ENCODE measurements at regions not wholly inside any gene's neighbourhood (a gene's known extent, or its start where the extent isn't known, plus 50 kb on each side); places are given as distances from the start of the nearest gene placed in this dataset.

DNA sequence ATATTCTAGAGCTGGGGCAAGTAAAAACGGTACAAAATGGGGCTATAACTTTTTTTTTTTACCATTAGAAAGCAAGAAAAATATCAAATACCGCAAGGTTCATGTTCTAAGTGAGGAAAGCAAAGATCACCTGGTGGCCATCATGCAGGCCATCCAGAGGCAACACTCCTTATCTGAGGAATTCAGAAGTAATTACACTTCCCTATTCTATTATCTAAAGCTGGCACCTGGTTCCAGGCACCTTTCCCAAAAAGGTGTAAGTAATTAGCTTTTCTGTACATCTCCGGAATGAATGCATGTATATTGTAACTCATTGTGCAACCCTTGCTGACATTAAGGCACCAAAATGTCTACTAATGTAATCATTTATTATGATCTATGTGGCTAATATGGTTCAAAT is 152.5 kb upstream of the GYPC start:
- H3K4me3 ChIP-seq, result no peak overlapping the region
- H3K27me3 ChIP-seq, result no peaks in the 10 kb centered on the region
- TF ChIP-seq, protein P1, sequence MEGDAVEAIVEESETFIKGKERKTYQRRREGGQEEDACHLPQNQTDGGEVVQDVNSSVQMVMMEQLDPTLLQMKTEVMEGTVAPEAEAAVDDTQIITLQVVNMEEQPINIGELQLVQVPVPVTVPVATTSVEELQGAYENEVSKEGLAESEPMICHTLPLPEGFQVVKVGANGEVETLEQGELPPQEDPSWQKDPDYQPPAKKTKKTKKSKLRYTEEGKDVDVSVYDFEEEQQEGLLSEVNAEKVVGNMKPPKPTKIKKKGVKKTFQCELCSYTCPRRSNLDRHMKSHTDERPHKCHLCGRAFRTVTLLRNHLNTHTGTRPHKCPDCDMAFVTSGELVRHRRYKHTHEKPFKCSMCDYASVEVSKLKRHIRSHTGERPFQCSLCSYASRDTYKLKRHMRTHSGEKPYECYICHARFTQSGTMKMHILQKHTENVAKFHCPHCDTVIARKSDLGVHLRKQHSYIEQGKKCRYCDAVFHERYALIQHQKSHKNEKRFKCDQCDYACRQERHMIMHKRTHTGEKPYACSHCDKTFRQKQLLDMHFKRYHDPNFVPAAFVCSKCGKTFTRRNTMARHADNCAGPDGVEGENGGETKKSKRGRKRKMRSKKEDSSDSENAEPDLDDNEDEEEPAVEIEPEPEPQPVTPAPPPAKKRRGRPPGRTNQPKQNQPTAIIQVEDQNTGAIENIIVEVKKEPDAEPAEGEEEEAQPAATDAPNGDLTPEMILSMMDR (IDR thresholded peaks at IDR 0.05), result no peak
- H3K36me3 ChIP-seq, result no peaks in the 10 kb centered on the region
- no peak for ATAC-seq
- no peaks in the 10 kb centered on the region for H3K9me3 ChIP-seq
- DNase-seq, result no peak
- no peaks in the 10 kb centered on the region for H3K4me1 ChIP-seq
- H3K27ac ChIP-seq, result no peak overlapping the region
- intact Hi-C loops (cut with DNase I), result no loop called here

DNA sequence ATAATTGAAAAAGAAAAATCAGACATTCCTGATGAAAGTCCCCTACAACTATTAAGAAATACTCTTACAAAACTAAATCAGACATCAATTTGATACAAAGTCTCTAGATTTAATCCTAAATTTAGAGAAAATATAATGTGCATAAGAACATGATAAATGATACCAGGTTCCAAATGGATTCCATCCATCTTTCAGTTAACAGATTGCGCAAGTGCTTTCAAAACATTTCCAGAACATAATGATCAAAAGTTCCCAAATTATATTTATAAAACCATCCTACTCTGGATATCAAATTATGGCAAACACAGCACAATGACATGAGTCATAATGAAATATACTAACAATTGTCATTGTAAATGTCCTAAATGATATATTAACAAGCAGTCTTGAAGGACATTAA is 151.0 kb upstream of the GYPC start:
- Histone ChIP-seq H3K4me1 (no peaks in the 10 kb centered on the region), H3K9me3 (no peaks in the 10 kb centered on the region), H3K27me3 (no peaks in the 10 kb centered on the region), H3K27ac (no peak overlapping the region), H3K36me3 (no peaks in the 10 kb centered on the region), H3K4me3 (no peak overlapping the region)
- TF ChIP-seq, protein P1 (IDR thresholded peaks at IDR 0.05), result no peak
- no peak for ATAC-seq
- intact Hi-C loops (cut with DNase I), result no loop called here
- no peak for DNase-seq

DNA sequence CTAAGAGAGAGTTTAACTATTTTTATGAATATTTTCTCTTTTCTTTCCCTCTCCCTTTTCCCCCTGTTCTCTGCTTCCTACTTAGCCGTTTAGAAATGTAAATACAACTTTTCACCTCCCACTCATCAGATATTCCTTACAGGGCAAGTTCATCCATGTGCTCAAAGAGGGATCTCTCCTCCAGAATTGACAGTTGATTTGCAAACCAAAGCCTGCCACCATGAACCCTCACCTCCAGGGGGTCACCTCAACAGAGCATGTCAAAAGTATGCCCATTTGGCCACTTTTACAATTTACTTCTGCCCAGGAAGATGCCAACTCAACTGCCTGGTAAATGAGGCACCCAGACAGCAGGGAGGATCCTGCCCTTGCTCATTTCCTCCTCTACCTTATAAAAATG is 149.2 kb upstream of the GYPC start:
- DNase-seq (no peak), ATAC-seq (no peak)
- intact Hi-C loops (cut with DNase I), result no loop called here
- Histone ChIP-seq H3K27ac (no peak overlapping the region), H3K4me3 (no peak overlapping the region), H3K9me3 (no peaks in the 10 kb centered on the region), H3K36me3 (no peaks in the 10 kb centered on the region), H3K4me1 (no peaks in the 10 kb centered on the region), H3K27me3 (no peaks in the 10 kb centered on the region)
- TF ChIP-seq, protein P1 (IDR thresholded peaks at IDR 0.05), result no peak

DNA sequence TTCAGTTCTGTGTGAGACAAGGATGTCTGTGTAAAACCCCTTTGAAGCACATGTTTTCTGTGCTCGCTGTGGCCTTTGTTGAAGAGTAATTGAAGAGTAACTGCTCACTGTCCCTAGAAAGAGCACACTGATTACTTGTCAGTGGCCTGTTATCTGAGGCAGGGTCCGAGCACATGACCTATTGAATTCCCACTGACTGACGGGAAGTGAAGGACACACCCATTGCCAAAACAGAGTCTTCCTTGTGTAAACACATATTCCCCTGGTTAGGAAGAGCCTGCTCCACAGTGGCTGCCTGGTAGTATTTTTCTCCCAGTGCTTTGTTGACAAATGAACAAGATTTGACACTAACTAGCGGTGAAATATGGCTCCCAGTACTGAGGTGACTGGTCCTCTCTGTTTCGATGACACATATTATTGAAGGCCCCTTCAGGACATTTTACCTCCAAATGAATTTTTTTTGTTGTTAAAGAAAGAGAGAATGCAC is 148.5 kb upstream of the GYPC start:
- peak; percentile 26 for ATAC-seq
- Histone ChIP-seq H3K9me3 (no peaks in the 10 kb centered on the region), H3K4me3 (no peak overlapping the region), H3K27ac (no peak overlapping the region), H3K36me3 (no peaks in the 10 kb centered on the region), H3K4me1 (no peaks in the 10 kb centered on the region), H3K27me3 (no peaks in the 10 kb centered on the region)
- DNase-seq, result no peak
- TF ChIP-seq, protein P1 (IDR thresholded peaks at IDR 0.05), result no peak
- intact Hi-C loops (cut with DNase I), result no loop called here

DNA sequence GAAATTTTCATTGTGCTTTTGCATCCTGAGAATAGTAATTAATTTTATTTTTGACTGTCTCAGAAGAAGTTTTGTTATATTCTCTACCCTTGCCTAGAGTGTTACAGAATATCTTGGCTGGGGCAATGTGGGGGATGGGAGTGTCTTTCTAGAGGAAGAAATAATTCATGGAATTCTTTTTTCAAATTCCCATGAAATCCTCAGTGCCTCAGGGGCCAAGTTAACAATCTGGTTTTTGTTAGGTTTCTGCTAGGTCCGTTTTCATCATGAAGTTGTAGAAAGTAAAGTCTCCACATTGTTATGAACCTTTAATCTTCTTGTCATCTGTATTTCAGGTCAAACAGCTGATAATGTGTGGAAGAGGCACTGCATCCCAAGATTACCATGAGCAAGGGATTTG is 145.6 kb upstream of the GYPC start:
- Histone ChIP-seq H3K4me1 (no peaks in the 10 kb centered on the region), H3K9me3 (no peaks in the 10 kb centered on the region), H3K4me3 (no peak overlapping the region), H3K36me3 (no peaks in the 10 kb centered on the region), H3K27me3 (no peaks in the 10 kb centered on the region), H3K27ac (no peak overlapping the region)
- DNase-seq (no peak), ATAC-seq (no peak)
- TF ChIP-seq, protein P1 (IDR thresholded peaks at IDR 0.05), result no peak
- intact Hi-C loops (cut with DNase I), result no loop called here

DNA sequence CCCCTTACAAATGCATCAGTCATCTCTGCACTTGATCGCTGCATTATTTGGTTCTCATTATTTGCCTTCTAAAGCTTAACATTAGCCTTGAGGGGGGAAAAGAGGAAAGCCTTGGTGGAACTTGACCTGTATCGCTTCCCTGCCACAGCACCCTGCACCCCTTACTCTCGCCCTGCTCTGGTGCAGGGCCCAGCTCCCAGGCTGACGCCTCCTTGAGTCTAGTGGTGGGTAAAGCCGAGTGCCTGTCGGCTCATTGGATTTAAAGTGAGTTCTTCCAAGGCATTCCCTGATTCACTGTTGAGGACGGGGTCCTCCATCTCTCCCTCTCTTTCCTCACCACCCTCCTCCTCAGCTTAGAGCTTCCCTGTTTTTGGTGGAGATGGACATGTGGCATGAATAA is 145.0 kb upstream of the GYPC start:
- Histone ChIP-seq H3K9me3 (no peaks in the 10 kb centered on the region), H3K4me3 (no peak overlapping the region), H3K36me3 (no peaks in the 10 kb centered on the region), H3K27ac (no peak overlapping the region), H3K27me3 (no peaks in the 10 kb centered on the region), H3K4me1 (no peaks in the 10 kb centered on the region)
- ATAC-seq, result no peak
- intact Hi-C loops (cut with DNase I), result no loop called here
- DNase-seq, result no peak
- TF ChIP-seq, protein P1 (IDR thresholded peaks at IDR 0.05), result no peak

Data from upper lobe of right lung (tissue), 1 donor.